ENCODE measurements at regions not wholly inside any gene's neighbourhood (a gene's known extent, or its start where the extent isn't known, plus 50 kb on each side); places are given as distances from the start of the nearest gene placed in this dataset.

DNA sequence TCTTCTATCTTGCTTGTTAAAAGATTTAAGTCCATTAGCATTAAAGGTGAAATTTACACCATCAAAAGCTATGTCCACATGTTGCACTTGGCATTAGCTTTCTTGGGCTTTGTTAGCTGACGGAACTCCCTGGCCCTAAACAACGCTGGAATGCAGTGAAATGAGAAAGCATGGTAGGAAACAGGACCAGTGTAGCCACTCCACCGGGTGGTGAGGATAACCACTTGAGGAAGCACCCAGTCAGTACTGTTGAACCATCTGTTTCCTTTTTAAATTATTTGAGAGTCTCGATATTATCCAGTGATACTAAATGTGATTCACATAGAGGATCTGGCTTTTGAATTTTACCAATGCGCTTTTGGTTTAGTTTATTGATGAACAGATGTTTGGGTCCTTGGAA is 374.9 kb upstream of the NOX3 start:
- TF ChIP-seq, protein P1, sequence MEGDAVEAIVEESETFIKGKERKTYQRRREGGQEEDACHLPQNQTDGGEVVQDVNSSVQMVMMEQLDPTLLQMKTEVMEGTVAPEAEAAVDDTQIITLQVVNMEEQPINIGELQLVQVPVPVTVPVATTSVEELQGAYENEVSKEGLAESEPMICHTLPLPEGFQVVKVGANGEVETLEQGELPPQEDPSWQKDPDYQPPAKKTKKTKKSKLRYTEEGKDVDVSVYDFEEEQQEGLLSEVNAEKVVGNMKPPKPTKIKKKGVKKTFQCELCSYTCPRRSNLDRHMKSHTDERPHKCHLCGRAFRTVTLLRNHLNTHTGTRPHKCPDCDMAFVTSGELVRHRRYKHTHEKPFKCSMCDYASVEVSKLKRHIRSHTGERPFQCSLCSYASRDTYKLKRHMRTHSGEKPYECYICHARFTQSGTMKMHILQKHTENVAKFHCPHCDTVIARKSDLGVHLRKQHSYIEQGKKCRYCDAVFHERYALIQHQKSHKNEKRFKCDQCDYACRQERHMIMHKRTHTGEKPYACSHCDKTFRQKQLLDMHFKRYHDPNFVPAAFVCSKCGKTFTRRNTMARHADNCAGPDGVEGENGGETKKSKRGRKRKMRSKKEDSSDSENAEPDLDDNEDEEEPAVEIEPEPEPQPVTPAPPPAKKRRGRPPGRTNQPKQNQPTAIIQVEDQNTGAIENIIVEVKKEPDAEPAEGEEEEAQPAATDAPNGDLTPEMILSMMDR (IDR thresholded peaks at IDR 0.05): no peak
- TF ChIP-seq POLR2A (IDR thresholded peaks at IDR 0.05): no peak
